Sigmoid colon (tissue), 6 donors: ENCODE measurements at regions not wholly inside any gene's neighbourhood (a gene's known extent, or its start where the extent isn't known, plus 50 kb on each side); places are given as distances from the start of the nearest gene placed in this dataset.

Experiments
- DNase-seq: peaks from one replicate; pipeline ENCODE4 v3.0.0-alpha.2; 2019
- H3K27ac ChIP-seq, 4 donors: fragments of 200-600 bp; sonication (generic); one replicate each; pipeline ENCODE4 v1.5.1; 2016 to 2019; ENCODE audit warnings: mild to moderate bottlenecking in 1 of 4
- H3K27me3 ChIP-seq, 3 donors: fragments of 200-600 bp; sonication (generic); one replicate each; pipeline ENCODE4 v1.5.1; 2019; ENCODE audit warnings: mild to moderate bottlenecking in 1 of 3
- H3K36me3 ChIP-seq, 4 donors: fragments of 200-600 bp; sonication (generic); one replicate each; pipeline ENCODE4 v1.5.1; 2016 to 2019
- H3K4me1 ChIP-seq, 4 donors: fragments of 200-600 bp; sonication (generic); one replicate each; pipeline ENCODE4 v1.5.1; 2017 to 2019
- H3K4me3 ChIP-seq, 4 donors: fragments of 200-600 bp; sonication (generic); one replicate each; pipeline ENCODE4 v1.5.1; 2017 to 2019; ENCODE audit warnings: mild to moderate bottlenecking in 2 of 4, moderate library complexity in 1 of 4
- H3K9me3 ChIP-seq, 4 donors: fragments of 200-600 bp in 3 of 4; sonication (generic) in 3 of 4; one replicate each; pipeline versions ENCODE4 v1.5.1 to v1.6.1; 2013 to 2019
- EP300 ChIP-seq, 4 donors: sonication (generic); formaldehyde crosslinking; IDR thresholded peaks; one replicate each; pipeline ENCODE4 v1.6.1; 2017; ENCODE audit warnings: antibody characterized with exemption in 4 of 4
- POLR2A ChIP-seq, 2 donors: fragments of 450-650 bp; IDR thresholded peaks; one replicate each; pipeline ENCODE4 v1.6.1; 2016; ENCODE audit warnings: antibody characterized with exemption in 2 of 2, mild to moderate bottlenecking in 2 of 2, moderate library complexity in 2 of 2
- POLR2AphosphoS5 ChIP-seq, 4 donors: sonication (generic); formaldehyde crosslinking; IDR thresholded peaks; one replicate each; pipeline ENCODE4 v1.6.1; 2017; ENCODE audit warnings: antibody characterized with exemption in 4 of 4
- WGBS, 2 donors: extraction: QIAGEN DNeasy Blood & Tissue Kit; methylation state at CpG; one replicate each; pipeline ENCODE4 v1.1.7; 2013; 5-methylcytosine and 5-hydroxymethylcytosine counted together
- intact Hi-C: fragments of 100-400 bp; cut with DNase I; formaldehyde crosslinking; loops from one replicate; pipeline ENCODE4 v1.15.1; 2023
- TF ChIP-seq, protein P1 (sequence below), 4 experiments: fragments of 450-650 bp in 3 of 4; fragments of 200-600 bp in 1 of 4; IDR thresholded peaks; one replicate each; pipeline ENCODE4 v1.5.1; 2016 to 2019; ENCODE audit warnings: antibody characterized with exemption in 4 of 4, mild to moderate bottlenecking in 3 of 4, moderate library complexity in 2 of 4
- donor health status: healthy with polysubstance abuse.
- donor health status: healthy.

DNA sequence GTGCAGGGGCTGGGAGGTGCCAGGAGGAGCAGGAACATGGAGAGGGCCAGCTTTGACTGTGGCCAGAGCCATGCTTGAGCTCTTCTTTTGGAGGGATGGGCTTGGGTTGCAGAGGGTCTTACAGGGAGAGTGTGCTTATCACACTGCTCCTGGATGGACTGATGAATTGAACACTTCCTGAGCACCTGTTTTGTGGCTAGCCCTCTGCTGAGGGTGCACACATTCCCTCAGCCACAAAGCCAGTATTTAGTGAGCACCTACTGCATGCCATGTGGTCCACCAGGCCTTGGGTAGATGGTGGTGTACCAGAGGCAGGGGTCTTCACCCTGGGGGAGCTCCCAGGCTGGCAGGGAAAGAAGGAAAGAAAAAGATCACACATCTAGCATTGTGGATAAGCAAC, 118.9 kb downstream of the SLC25A47 start:
- H3K27me3 ChIP-seq, result no peaks in the 10 kb centered on the region
- H3K9me3 ChIP-seq, result no peaks in the 10 kb centered on the region
- intact Hi-C loops, result no loop called here
- no peaks in the 10 kb centered on the region for H3K36me3 ChIP-seq
- no peak overlapping the region for H3K4me3 ChIP-seq
- TF ChIP-seq EP300 (IDR thresholded peaks at IDR 0.05) (no peak), POLR2AphosphoS5 (IDR thresholded peaks at IDR 0.05) (no peak), POLR2A (IDR thresholded peaks at IDR 0.05) (no peak)
- TF ChIP-seq, protein P1, sequence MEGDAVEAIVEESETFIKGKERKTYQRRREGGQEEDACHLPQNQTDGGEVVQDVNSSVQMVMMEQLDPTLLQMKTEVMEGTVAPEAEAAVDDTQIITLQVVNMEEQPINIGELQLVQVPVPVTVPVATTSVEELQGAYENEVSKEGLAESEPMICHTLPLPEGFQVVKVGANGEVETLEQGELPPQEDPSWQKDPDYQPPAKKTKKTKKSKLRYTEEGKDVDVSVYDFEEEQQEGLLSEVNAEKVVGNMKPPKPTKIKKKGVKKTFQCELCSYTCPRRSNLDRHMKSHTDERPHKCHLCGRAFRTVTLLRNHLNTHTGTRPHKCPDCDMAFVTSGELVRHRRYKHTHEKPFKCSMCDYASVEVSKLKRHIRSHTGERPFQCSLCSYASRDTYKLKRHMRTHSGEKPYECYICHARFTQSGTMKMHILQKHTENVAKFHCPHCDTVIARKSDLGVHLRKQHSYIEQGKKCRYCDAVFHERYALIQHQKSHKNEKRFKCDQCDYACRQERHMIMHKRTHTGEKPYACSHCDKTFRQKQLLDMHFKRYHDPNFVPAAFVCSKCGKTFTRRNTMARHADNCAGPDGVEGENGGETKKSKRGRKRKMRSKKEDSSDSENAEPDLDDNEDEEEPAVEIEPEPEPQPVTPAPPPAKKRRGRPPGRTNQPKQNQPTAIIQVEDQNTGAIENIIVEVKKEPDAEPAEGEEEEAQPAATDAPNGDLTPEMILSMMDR (IDR thresholded peaks at IDR 0.05), result no peak
- no peak overlapping the region for H3K27ac ChIP-seq
- DNase-seq, result no peak
- peaks cover 0 to 36% (median 21%) of the 10 kb centered on the region in 4 donors for H3K4me1 ChIP-seq

DNA sequence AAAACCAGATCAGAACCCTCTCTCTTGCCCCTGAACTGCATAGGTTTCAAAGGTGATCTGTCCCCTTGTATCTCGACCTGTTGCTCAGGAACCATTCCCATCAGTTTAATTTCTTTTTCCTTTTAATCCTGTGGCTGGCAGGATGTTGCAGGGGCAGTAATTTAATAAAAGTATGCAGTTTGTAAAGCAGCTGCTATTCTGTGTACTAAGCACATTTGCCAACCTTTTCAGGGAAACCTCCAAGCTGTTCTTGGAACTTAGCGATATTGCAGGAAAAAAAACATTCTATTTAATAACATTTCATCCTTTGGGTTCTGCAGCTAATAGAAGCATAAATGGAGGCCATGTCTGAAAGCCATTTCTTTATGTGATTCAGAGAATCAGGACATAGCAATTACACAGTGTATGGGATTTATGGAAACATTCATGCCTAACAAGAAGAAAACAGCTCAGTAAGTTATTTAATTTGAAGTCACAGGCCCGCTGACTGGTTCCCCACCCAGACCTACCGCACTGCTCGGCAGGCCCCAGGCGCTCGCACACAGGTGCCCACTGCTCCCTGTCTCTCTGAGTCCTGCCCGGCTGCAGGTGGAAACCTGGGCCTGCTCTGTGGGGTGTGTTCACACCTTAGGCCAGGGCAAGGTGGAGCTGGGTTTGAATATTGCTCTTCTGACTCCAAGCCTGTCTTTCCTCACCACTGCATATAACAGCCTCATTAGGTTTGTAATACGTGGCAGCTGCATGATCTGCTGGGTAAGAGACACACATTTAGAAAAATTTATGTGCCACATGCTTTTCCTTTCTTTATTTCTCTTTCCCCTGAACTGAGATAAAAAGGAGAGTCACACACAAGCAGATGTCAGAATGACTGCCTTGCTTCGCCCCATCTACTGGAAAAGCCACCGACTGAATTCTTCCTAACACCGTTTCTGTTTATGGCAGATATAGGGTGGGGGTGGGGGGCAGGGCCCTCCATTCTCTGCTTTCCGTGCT, 119.7 kb downstream of the SLC25A47 start:
- WGBS, 2 donors, result 65 to 80% methylated on average over 13 of the region's 13 CpGs
- TF ChIP-seq, protein P1 (IDR thresholded peaks at IDR 0.05), result no peak
- no peak for TF ChIP-seq POLR2A (IDR thresholded peaks at IDR 0.05)
- no peak for TF ChIP-seq EP300 (IDR thresholded peaks at IDR 0.05)
- no peak for TF ChIP-seq POLR2AphosphoS5 (IDR thresholded peaks at IDR 0.05)
- H3K27ac ChIP-seq, result no peak overlapping the region
- no peaks in the 10 kb centered on the region for H3K9me3 ChIP-seq
- H3K4me1 ChIP-seq, result peaks cover 0 to 36% (median 21%) of the 10 kb centered on the region in 4 donors
- H3K4me3 ChIP-seq, result no peak overlapping the region
- no peaks in the 10 kb centered on the region for H3K27me3 ChIP-seq
- no peak for DNase-seq
- intact Hi-C loops, result no loop called here
- no peaks in the 10 kb centered on the region for H3K36me3 ChIP-seq

DNA sequence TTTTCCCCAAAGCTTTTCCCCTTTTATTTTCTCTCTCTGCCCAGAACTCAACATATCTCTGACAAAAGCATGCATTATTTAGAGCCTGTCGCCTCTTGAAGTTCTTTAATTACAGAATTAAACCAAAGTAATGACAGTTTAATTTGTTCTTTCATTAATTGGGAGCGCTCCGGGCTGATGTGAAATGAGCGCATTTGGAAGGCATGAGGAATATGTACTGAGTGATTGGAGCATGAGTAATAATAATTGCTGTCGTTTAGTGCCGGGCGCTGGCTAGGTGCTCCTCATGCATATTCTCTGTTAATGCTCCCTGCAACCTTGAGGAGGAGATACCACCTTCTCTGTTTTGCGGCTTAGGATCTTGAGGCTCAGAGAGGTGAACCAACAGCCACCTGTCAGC, 120.5 kb downstream of the SLC25A47 start:
- WGBS, 2 donors, result 93 to 97% methylated on average over 8 of the region's 8 CpGs
- TF ChIP-seq, protein P1 (IDR thresholded peaks at IDR 0.05), result no peak
- TF ChIP-seq EP300 (IDR thresholded peaks at IDR 0.05), result no peak
- TF ChIP-seq POLR2A (IDR thresholded peaks at IDR 0.05), result no peak
- TF ChIP-seq POLR2AphosphoS5 (IDR thresholded peaks at IDR 0.05), result no peak
- Histone ChIP-seq H3K27me3 (no peaks in the 10 kb centered on the region), H3K36me3 (no peaks in the 10 kb centered on the region), H3K9me3 (no peaks in the 10 kb centered on the region), H3K4me3 (no peak overlapping the region), H3K4me1 (peaks cover 0 to 36% (median 21%) of the 10 kb centered on the region in 4 donors), H3K27ac (no peak overlapping the region)
- DNase-seq, result no peak
- intact Hi-C loops, result no loop called here

DNA sequence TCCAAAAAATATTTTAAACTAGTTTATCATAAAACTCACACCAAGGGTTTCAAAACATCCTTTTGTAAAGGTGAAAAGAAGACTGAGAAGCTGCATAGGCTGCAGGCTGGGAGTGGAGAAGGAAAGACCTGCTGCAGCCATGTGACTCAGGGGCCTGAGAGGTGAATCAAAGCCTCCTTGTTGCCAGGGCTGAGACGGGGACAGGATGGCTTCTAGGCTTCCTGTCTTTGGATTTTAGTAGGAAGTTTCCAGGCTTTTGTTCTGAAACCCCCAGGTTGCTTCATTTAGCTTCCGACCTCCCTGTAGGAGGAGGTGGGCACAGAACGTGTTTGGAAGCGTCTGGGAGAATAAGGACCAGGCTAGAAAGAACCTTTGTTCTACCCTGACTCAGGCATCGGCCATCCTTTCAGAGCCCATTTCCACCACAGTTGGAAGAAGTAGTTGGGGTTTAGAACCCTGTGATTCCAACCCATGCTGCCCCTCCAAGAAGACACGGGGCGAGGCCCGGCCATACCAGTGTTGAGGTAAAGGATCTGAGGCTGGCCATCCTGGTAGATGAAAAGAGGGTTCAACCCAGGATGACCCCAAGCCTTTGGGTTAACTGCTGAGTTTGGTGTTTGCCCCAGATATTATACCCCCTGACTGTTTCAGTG, 122.4 kb downstream of the SLC25A47 start:
- H3K27ac ChIP-seq, result no peak overlapping the region

More for the DNA sequence above, 122.4 kb downstream of the SLC25A47 start:
- H3K4me1 ChIP-seq, result peaks cover 0 to 18% (median 5%) of the 10 kb centered on the region in 4 donors
- intact Hi-C loops, result no loop called here
- TF ChIP-seq POLR2A (IDR thresholded peaks at IDR 0.05) (no peak), POLR2AphosphoS5 (IDR thresholded peaks at IDR 0.05) (no peak), EP300 (IDR thresholded peaks at IDR 0.05) (no peak)
- TF ChIP-seq, protein P1 (IDR thresholded peaks at IDR 0.05), result no peak
- WGBS, 2 donors, result 93 to 95% methylated on average over 8 of the region's 8 CpGs
- H3K36me3 ChIP-seq, result no peaks in the 10 kb centered on the region
- H3K9me3 ChIP-seq, result no peaks in the 10 kb centered on the region
- no peak for DNase-seq
- H3K27me3 ChIP-seq, result no peaks in the 10 kb centered on the region
- no peak overlapping the region for H3K4me3 ChIP-seq
